HG02981 (cell line): ENCODE measurements at regions not wholly inside any gene's neighbourhood (a gene's known extent, or its start where the extent isn't known, plus 50 kb on each side); places are given as distances from the start of the nearest gene placed in this dataset.

Experiments used
- ATAC-seq: cut with Tn5 transposase; IDR thresholded peaks from one replicate; pipeline ENCODE4 v1.9.1; 2021; ENCODE audit warnings: mild to moderate bottlenecking, moderate library complexity; ENCODE audit not compliant: unreplicated experiment

DNA sequence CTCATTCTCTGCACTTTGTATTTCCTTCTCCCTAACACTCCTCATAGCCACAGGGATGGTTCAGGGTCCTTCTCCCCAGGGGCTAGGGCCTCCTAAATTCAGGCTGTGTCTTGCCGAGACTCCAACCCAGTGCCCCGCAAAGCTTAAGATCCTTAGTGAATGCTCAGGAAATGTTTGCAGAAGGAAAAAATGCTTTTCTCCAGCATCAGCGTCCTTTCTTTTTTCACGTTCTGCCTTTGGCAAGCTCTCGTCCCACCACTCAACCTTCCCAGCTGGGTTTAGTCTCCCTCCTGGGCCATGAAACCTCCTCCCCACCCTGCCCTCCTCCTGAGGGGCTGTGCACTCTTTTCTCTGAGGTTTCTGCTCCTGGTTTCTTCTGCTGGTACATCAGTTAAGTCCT lies 503.8 kb upstream of the B3GAT1 start:
- ATAC-seq, result no peak

DNA sequence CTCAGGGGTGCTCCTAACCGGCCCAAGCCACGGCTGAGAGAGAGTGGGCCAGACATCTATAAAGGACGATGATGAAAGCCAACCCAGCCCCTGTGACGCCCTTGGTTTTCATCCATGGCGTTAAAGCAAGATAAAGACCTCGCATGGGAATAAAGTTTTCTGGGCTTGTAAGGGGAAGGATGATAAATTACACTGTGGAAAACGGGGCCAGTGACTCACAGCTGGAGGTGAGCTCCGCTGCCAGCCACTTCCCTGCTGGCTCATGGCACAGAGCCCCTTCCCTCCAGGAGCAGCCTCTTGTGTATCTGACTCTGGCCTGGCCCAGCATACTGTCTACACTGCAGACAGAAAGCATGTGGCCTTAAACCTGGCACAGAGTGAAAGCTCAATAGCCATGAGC lies 503.2 kb upstream of the B3GAT1 start:
- no peak for ATAC-seq

DNA sequence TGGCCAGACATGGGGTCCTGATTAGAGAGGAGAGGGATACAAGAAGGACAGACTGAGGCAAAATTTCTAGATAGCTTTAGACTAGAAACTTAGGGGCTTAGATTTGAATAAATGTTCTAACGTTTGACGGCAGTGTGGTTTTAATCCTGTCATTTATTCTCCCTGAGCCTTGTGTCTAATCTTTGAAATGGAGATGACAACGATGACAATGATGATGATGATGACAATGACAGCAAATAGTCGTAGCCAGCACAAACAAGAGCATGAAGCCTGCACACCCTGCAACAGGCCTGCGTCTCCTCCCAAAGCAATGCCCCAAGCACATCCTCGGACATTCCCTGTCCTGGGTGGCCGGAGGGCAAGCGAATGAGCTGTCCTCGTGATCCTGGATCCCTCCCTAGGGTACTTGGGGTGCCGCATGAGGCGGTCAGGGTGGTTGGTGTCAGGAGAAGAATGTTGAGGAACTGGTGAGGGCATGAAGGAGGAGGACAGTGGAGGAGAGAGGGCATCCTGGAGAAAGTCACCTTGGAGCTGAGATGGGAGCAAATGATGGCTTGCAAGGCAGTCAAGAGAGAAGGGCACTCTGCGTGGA lies 502.1 kb upstream of the B3GAT1 start:
- ATAC-seq, result no peak

DNA sequence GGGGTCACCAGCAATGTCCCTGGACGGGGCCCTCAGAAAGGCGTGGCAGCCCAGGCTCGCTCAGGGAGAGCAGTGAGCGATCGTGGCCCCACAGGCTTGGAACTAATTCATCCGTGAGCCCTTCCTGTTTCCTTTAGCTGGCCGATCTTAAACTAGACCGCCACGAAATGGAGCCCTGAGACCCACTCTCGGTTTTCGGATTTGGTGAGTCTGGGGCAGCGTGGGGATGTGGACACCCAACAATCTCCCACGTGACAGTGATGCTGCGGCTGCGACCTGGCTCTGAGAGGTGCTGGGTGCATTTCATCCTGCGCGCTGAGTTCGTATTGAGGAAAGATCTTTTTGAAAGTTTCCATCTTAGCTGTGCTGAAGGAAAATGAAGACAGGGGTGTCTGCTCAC lies 501.3 kb upstream of the B3GAT1 start:
- no peak for ATAC-seq

DNA sequence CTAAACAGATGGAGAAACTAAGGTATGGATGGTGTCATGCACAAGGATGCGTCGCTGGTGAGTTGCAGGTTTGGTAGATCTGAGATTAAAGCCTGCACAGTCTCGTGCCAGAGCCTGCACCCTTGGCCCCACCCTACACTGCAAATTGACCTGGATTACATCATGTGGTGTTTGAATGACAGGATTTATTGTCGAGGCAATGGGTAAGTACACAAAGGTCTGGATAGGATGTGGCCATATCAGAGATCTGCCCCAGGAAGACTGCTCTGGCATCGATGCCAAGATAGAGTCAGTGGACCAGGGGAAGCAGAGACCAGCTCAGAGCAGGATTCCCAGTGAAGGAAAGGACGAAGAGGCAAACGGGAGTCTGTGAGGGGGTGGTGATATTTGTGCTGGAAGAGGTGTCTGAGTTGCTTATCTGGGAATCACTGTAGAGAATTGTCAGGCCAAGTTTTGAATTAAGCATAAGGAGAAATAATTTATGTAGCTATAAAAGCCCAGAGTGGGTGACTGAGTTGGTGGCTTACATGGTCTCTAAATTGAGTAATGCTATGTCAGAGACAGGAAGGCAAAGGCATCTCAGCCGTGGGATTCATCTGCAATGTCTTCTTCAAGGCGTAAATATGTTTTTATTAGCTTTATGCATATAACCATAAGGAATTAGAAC lies 499.6 kb upstream of the B3GAT1 start:
- no peak for ATAC-seq

DNA sequence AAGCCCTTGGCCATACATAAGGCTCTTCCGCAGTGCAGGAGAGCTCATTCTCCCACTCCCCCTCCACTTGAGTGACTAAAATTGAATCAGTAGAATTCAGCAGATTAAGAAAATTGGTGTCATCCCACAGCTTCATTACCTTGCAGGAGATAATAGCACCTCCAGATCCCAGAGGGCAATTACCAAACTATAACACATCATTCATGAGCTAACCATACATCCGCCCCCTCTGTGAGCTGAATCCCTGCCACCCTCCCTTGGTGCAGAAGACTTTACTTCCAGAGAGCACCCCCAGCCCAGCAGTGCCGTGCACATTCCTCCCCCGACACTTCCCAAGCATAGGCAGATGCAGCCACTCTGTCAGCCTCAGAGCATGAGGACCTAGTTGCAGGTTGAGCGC lies 496.5 kb upstream of the B3GAT1 start:
- no peak for ATAC-seq

DNA sequence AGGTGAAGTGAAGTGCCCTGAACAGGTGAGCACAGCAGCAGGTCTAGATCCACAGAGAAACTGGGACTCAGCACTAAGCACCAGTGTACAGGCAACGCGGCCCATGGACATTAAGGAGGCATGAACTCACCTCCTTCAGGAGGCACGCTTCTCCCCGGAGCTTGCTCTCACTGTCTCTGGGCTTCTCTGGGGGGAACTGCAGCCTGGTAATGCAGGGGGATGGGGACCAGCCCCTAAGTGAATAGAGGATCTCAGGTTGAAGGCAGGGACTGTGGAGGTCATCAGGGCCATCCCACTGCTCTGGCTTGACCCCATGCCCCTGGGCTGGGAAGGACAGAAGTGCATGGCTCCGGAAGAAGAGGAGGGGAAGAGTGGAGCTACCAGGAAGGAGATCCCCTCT lies 495.6 kb upstream of the B3GAT1 start:
- no peak for ATAC-seq

DNA sequence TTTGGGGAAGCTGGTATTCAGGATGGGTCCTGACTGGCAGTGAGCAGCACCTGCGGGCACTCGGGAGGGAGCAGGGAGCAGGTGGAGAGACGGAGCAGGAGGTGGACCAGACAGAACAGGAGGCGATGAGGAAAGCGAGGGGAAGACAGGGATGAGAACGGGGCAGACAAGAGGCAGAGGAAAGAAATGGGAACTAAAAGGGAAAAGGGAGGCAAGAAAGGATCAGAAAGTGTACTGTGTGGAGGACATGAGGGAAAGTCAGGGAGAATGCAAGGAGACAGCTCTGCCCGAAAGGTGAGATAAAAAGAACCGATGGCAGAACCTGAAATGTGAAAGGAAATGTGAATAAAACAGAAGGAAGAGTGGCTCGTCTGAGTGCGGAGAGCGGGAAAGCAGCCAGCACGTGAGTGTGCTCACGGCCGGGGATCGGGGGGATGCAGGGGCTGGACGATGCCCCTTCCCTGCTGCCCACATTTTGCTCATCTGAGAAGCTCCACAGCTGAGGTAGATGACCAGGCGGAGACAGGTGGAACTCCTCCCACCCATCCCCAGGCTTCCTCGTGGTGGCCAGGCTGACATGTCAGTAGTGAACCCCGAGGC lies 494.4 kb upstream of the B3GAT1 start:
- ATAC-seq, result no peak

DNA sequence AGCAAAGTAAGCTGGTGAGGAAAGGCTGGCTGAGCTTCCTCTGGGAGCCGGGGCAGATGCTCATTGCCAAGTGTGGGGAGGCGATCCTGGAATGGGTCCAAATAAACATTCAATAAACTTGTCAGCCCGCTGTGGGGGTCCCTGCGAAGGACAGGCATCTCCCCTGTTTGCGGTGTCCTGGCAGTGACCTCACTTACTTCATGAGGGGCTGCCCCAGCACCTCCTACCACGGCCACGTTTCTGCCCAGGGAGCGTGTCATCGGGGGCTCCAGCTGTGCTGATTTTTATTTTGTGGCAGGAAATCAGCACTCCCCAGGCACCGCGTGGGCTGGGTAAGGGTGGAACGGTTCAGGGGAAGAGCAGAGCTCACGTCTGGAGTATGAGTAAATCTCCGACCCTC lies 493.9 kb upstream of the B3GAT1 start:
- ATAC-seq, result no peak

DNA sequence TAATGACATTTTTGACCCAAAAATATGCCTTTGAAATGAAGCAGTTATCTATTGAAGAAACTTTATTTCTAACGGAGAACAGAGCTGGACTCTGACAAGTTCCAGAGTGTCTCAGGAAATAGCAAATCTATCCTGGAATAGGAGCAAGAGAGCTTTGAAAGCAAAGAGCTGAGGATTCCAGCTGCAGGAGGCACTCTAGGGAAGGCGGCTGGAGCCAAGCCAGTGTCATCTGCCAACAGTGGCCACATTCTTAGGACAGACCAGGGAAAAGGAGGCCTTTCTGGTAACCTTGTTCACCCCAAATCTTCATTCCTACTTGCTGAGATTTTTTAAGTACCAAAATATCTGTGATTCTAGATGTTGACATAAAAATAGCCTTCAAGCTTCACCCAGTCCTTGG lies 493.5 kb upstream of the B3GAT1 start:
- no peak for ATAC-seq

DNA sequence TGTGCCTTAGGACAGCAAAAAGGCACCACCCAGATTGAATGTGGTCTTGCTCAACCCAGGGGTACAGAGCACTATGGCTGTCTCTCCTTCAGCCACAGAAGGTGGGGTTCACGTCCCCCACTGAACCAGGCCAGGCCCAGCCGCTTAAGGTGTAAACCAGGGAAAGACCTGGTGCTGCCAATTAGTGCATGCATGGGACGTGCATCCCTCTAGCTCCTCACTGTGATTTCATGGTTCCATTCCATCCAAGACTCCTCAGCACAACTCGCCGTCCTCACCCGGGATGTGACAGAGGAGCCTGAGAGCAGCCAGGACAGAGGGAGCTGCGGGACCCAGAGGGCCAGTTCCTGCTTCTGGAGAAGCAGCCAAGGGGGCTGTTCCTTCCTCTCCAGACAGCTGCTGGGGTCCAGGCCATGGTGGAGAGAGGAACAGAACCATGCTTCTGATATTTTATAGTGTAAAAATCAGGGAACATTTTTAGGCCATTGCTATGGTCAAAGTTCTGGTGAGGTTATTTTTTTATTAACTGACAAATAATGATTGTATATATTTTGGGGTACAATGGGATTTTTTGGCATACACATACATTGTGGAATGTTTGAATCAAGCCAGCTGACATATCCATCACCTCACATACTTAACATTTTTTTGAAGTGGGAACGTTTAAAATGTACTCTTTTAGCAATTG lies 492.2 kb upstream of the B3GAT1 start:
- ATAC-seq, result no peak

DNA sequence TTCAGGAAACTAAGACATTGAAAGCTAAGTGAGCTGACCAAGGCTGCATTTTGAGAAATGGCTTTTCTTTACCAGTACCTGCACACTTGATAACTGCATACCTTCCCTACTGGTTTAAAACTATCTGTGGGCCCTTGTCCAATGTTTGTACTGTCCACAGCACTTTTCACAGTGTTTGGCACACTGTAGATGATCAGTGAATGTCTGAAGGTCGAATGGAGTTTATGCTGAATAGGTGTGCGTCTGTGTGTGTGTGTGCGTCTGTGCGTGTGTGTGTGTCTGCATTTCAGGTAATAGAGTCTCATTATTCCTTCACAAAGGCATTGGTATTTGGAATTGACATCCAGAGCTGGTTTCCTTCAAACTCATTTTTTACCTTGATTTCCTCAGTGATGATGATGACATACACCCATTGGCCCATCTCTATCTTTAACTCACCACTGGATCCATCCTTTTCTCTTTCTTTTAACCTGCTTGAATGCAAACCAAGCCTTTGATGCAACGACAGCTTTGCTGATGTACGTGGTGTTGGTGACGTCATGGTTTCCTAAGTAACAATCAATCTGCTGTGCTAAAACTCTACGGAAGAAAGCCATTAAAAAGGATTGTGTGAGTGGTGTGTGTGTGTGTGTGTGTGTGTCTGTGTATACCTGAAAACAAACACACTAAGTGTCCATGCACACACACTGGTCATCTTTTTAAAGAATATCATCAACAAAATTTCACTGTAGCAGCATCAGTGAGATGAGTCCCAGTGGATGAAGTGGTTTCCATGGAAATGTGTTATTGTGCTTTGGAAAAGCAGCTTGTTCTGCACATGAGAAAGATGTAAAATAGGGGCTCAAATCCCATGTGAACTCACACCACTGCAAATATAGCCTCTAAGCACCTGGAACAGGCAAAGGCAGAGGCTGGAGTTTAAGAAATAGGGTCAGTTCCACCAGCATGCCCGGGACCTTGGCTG lies 490.2 kb upstream of the B3GAT1 start:
- no peak for ATAC-seq

DNA sequence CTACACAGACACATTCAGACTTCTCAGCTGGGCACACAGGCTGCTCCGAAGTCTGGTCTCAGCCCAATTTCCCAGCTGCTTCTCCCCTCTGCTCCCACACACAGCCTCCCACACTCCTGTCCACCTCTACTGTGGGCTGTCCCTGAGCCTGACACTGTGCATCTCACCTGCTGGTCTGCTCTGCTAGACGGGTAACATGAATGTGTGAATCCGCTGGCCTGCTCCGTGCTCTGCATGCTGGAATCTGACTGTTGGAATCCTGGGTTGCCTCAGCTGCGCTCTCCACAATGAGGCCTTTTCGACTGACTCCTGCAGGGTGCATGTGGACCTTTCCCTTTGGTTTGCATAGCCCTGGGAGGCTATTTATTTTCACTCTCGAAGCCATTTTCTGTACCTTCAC lies 489.5 kb upstream of the B3GAT1 start:
- ATAC-seq, result no peak

DNA sequence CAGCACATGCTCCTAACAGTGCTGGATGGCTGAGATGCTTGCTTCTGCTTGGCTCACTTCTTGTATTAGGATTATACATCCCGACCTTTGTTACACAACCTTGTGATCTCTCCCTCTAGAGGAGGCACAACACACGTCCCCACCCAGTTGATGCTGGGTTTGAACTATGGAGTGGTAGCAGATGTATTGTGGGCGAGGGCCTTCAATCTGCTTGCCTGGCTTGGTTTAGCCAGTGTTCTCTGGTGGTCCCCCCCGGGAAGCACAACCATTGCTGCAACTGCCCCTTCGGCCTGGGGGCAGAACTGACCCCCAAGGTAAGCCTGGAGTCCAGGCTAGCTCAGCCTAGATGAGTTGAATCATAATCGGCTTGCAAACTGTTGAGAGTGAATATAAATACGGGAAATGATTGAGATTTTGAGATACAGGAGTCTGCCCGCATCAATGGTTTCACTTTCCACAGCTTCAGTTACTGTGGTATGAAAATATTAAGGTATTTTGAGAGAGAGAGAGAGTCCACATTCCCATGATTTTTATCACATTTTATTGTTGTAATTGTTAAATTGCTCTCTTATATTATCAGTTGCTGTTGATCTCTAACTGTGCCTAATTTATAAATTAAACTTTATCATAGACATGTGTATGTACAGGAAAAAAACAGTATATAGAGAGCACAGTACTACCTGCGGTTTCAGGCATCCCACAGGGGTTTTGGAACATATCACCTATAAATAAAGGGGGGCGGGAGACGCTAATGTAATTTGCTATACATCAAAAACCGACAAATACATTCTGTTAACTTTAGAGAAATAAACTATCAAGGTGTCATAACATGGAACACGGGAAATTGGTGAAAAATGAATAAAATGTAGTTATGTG lies 482.0 kb upstream of the B3GAT1 start:
- no peak for ATAC-seq

DNA sequence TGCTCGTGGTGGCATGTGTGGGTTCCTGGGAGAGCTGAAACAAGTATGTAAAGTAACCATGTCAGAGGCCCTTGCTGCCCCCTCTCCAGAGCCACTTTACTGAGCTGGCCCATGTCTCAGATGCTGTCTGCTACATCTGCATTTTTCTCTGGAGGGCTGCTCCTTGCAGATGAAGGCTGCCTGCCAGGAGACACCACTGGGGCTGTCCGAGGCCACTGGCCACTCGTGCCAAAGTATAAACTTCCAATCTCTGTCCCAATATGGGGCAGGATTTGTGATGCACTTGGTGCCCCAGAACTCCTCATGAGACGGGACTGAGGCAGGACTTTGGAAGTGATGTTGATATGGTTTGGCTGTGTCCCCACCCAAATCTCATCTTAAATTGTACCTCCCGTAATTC lies 478.4 kb upstream of the B3GAT1 start:
- no peak for ATAC-seq

DNA sequence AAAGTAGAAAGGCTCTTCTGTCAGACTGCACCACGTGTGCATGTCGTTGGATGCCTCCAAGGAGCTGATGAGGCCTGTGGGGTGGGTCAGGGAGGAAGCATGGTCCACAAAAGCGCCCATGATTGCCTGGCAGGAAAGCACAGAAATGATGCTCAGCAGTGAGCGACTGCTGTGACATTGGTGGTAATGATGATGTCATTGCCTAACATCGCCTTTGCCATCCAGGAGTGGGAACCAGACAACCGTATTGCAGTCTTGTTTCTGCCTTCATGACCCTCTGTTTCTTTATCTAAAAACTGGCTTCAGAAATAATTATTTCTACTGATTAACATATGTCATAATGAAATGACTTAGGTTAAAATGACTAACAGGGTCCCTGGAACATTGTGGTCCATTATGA lies 477.8 kb upstream of the B3GAT1 start:
- no peak for ATAC-seq

DNA sequence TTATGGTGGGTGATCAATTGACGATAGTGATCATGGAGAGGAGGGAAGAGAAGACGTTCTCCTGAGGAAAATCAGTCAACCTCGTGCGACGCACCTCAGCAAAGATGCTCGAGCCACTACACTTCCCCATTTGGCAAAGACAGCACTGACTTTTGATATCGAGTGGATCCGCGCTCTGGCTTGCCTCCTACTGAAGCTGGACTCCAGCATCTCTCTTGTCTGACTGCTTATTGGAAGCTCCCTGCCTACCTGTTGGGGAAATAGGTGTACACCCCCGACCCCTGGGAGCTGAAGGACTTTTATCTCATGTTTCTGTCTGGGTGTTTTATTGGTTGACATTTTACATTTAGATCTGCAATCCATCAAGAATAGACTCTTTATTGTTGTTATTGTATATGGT lies 476.8 kb upstream of the B3GAT1 start:
- no peak for ATAC-seq

DNA sequence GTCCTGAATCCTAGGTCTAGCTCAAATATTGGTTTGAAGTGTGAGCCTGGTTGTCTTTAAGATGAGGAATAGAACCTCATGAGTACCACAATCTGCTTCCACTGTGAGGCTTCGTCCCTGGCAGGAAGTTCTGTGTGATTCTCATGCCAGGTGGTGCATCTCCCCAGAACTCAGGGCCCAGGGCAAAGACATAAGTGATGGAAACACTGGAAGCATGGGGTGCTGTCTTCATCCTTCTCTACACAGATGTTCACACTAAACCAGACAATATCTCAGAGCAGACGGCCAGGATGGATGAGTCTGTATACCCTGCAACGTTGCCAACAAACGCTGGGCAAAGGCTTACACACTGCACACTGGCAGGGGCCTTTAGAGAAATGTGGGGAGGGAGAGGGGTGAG lies 475.9 kb upstream of the B3GAT1 start:
- ATAC-seq, result no peak

DNA sequence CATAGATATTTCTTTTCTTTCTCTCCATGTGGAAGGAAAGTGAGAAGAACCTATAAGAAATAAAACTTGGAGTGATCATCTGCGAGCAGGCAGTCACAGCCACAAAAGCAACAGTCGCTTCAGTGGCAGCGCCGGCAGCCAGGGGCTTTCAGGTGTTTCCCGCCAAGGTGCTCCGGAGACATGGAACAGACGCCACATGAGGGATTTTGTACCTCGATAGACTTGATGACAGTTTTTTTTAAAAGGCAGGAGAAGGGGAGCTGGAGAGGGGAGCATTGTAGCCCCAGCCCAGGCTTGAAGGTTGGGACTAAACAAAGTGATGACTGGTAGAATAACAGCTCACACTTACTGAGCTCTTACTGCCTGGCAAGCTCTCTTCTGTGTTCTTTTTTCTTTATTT lies 471.4 kb upstream of the B3GAT1 start:
- ATAC-seq, result no peak

DNA sequence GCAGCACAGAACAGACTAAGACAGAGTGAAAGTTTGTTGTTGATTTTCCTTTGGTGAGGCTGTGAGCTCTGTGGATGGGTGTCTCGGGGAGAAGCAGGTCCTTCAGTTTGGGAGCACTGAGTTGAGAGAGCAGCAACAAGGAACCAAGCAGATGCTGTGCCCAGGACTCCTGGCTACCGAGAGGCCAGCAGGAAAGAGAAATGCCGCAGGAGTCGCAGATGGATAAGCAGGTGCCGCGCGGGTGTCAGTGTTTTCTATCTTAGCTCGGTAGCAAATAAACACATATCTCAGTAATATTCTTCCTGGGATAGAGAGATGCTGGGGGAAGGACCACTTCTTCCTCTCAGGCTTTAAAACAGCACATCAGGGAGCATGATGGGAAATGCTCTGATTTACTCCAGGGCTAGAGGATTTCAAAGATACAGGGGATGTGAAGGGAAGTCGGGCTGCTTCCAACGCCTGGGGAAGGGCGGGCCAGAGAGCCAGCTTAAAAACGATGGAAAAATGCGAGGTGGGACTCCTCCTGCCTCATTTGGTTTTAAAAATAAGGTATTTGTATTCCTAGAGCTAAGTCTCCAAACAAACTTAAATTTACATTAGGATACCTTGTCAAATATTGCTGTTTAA lies 470.7 kb upstream of the B3GAT1 start:
- ATAC-seq, result no peak
